ENCODE measurements at regions not wholly inside any gene's neighbourhood (a gene's known extent, or its start where the extent isn't known, plus 50 kb on each side); places are given as distances from the start of the nearest gene placed in this dataset.

GRCh38 chr4:13984991-13985800 is 357.7 kb upstream of the BOD1L1 start:
- H4K91ac ChIP-seq (ENCODE audit: insufficient read length, low read depth, low read length): no peak overlapping the region
- H3K14ac ChIP-seq (ENCODE audit: insufficient read depth, low read length): no peak overlapping the region
- Mint-ChIP-seq H3K36me3 (ENCODE audit: insufficient read depth in 1 of 3, low read depth in 3 of 3) (no peaks in the 10 kb centered on the region), H3K27me3 (ENCODE audit: low read depth) (no peaks in the 10 kb centered on the region), H3K9me3 (no peaks in the 10 kb centered on the region), H3K4me1 (peaks cover 3% of the 10 kb centered on the region in 2 experiments; a peak in 3 of 4 replicates), H3K27ac (peak overlapping the region in 1 of 3 experiments; percentile 3; a peak in 1 of 7 replicates), H3K4me3 (no peak overlapping the region)
- H3K9ac ChIP-seq (ENCODE audit: extremely low read depth, insufficient read length, low read length): no peak overlapping the region
- no peak overlapping the region for H2BK5ac ChIP-seq (ENCODE audit: insufficient read length, low read length)
- H2AK5ac ChIP-seq (ENCODE audit: insufficient read length, low read length): no peak overlapping the region
- H3K27ac ChIP-seq (ENCODE audit: insufficient read length, low read depth, low read length): no peak overlapping the region
- H3K18ac ChIP-seq (ENCODE audit: insufficient read length, low read depth, low read length): no peak overlapping the region
- no peak overlapping the region for H2BK20ac ChIP-seq (ENCODE audit: low read depth, low read length, poor library complexity, severe bottlenecking)
- no peak overlapping the region for H3K4ac ChIP-seq (ENCODE audit: low read depth, low read length)
- H4K20me1 ChIP-seq (ENCODE audit: control insufficient read depth, insufficient read depth, insufficient read length): no peaks in the 10 kb centered on the region
- H3K79me2 ChIP-seq (ENCODE audit: insufficient read depth, low read length): no peaks in the 10 kb centered on the region
- no peak for DNase-seq
- no peaks in the 10 kb centered on the region for H3K9me3 ChIP-seq (ENCODE audit: control insufficient read depth, low read depth, low read length)
- WGBS (ENCODE audit: extremely low coverage, insufficient read length, low lambda C conversion rate): no CpG with 5 or more reads among the region's 3 CpGs
- H3K56ac ChIP-seq (ENCODE audit: insufficient read length, low read depth, low read length): no peak overlapping the region
- no peak overlapping the region for H4K5ac ChIP-seq (ENCODE audit: insufficient read length, low read depth, low read length)
- H3K4me1 ChIP-seq (ENCODE audit: insufficient read depth, low read length): no peaks in the 10 kb centered on the region
- H3K4me2 ChIP-seq (ENCODE audit: insufficient read depth, insufficient read length, low read length): no peak overlapping the region
- H2AFZ ChIP-seq (ENCODE audit: low read length): no peak overlapping the region
- no peak for TF ChIP-seq CTCF (conservative IDR thresholded peaks at IDR 0.05)
- H3K23me2 ChIP-seq (ENCODE audit: insufficient read length, low read depth, low read length, poor library complexity, severe bottlenecking): no peaks in the 10 kb centered on the region
- no peaks in the 10 kb centered on the region for H3K27me3 ChIP-seq (ENCODE audit: insufficient read depth, low read length)
- no peak overlapping the region for H2BK12ac ChIP-seq (ENCODE audit: insufficient read length, low read depth, low read length)
- no peak overlapping the region for H2BK120ac ChIP-seq (ENCODE audit: low read depth, low read length, poor library complexity, severe bottlenecking)
- no peak overlapping the region for H3T11ph ChIP-seq (ENCODE audit: low read length)
- no peak overlapping the region for H2BK15ac ChIP-seq (ENCODE audit: low read depth, low read length)
- no peak overlapping the region for H3K23ac ChIP-seq (ENCODE audit: insufficient read length, low read depth, low read length)
- no peaks in the 10 kb centered on the region for H3K79me1 ChIP-seq (ENCODE audit: insufficient read depth, low read depth, low read length, poor library complexity, severe bottlenecking)
- H4K8ac ChIP-seq (replicated peaks; ENCODE audit: insufficient read length, low read depth, low read length): no peak overlapping the region

Measured in H9 (cell line).